GM21737 (cell line): ENCODE measurements at regions not wholly inside any gene's neighbourhood (a gene's known extent, or its start where the extent isn't known, plus 50 kb on each side); places are given as distances from the start of the nearest gene placed in this dataset.

Experiments used
- ATAC-seq: cut with Tn5 transposase; IDR thresholded peaks from one replicate; pipeline ENCODE4 v1.9.1; 2021; ENCODE audit warnings: mild to moderate bottlenecking, moderate library complexity; ENCODE audit not compliant: unreplicated experiment

DNA sequence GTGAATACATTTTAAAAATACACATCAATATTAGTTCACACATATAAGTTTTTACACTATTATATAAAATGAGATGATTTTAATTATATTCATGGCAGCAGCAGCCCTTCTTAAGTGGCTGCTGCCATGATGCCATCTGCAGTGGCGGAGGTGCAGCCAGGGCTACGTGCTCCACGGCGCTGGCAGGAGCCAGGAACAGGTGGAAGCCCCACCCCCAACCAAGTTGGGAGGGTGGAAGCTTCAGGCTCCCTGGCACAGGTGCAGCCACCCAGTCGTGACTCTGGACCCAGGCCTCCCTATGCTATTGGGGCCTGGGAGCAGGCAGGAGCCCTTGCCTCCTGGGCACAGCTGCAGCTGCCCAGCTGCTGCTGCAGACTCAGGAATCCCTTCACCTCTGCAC lies 646.9 kb upstream of the PCDH9 start:
- ATAC-seq: no peak

DNA sequence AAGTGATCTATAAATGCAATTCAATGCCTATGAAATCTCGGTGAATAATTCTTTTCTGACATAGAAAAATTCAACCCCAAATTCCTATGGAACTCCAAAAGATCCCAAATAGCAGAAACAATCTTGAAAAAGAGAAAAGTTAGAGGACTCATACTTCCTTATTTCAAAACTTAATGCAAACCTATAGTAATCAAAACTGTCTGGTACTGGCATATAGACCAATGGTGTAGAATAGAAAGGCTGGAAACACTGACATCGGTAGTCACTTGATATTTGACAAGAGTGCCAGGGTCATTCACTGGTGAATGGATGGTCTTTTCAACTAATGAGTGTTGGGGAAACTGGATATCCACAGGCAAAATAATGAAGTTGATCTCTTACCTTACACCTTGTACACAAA lies 637.1 kb upstream of the PCDH9 start:
- ATAC-seq: no peak

- no peak for ATAC-seq
Observed at GRCh38 chr13:67860315-67860714, 630.2 kb upstream of the PCDH9 start.

GRCh38 chr13:67859904-67860303 lies 629.8 kb upstream of the PCDH9 start:
- no peak for ATAC-seq

DNA sequence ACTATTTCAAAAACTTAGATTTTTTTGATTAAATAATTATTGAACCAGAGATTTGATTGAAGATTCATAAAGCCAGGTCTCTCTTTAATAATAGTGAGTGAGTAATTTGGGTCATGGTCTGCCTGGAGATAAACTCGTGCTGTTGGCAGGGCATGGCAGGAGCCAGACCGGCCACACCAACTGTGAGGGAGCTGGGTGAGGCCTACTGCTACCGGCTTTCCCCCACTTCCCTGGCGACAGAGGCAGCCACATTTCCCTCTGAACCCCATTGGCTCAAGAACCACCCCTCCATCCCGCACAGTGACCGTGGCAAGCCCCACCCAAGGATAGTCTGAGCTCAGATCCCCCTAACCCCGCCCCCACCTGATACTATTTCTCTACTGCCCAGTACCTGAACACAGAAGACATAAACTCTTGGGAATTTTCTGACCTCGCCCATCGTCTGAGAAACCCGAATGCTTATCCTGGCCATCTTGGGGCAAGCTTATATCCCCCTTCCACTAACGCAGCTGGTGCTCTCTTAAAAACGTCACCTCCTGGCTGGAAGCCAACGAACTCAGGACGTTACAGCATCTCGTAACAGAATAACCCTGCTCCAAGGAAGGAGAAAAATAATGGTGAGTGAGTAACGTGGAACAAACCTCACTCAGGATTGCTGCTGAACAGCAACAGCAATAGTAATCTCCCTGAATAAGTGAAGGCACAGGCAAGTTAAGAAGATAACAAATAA lies 627.6 kb upstream of the PCDH9 start:
- no peak for ATAC-seq

DNA sequence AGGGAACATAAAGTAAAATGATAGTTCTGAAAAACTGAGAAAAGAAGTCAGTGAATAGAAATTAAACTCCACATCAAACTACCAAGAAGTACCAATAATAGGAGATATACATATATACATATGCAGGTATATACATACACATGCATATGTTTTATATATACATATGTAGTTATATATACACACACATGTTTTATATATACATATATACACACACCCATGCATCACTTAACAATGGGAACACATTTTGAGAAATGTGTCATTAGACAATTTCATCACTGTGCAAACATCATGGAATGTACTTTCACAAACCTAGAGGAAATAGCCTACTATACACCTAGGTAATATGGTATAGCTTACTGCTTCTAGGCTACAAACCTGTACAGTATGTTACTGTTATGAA lies 626.8 kb upstream of the PCDH9 start:
- ATAC-seq: no peak

- ATAC-seq: no peak
Observed at GRCh38 chr13:67855741-67856238, 625.7 kb upstream of the PCDH9 start.

GRCh38 chr13:67854990-67855389 lies 624.9 kb upstream of the PCDH9 start:
- no peak for ATAC-seq

DNA sequence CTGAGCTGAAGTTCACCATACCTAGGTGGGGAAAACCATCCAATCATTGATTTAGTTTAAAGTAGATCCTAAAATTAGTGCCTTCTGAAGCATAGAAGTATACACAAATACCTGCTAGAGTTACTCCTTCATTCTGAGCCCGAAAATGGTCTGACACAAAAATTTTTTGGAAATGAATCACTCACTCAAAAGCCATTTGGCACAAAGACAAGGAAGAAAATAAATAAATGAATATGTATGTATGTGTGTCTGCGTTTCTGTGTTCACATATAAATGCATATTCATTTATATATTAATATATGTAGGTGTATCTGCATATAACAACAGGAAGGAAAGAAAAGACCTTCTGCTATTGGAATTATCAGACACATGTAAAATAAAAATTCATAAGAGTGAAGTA lies 614.4 kb upstream of the PCDH9 start:
- ATAC-seq: no peak

- ATAC-seq: no peak
Observed at GRCh38 chr13:67841071-67841470, 610.9 kb upstream of the PCDH9 start.

GRCh38 chr13:67833564-67833963 lies 603.4 kb upstream of the PCDH9 start:
- no peak for ATAC-seq

DNA sequence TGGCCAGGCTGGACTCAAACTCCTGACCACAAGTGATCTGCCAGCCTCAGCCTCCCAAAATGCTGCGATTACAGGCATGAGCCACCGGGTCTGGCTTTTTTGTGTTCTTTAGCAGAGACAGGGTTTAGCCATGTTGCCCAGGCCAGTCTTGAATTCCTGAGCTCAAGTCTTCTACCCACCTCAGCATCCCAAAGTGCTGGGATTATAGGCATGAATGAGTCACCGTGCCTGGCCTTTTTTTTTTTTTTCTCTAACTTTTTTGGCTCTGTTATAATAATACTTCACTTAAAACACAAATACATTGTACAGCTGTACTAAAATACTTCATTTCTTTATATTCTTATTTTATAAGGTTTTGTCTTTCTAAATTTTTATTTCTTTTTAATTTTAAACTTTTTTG lies 599.5 kb upstream of the PCDH9 start:
- no peak for ATAC-seq

- ATAC-seq: no peak
Observed at GRCh38 chr13:67827992-67828391, 597.9 kb upstream of the PCDH9 start.

GRCh38 chr13:67821606-67822005 lies 591.5 kb upstream of the PCDH9 start:
- ATAC-seq: no peak

- ATAC-seq: no peak
Observed at GRCh38 chr13:67806796-67807195, 576.7 kb upstream of the PCDH9 start.

DNA sequence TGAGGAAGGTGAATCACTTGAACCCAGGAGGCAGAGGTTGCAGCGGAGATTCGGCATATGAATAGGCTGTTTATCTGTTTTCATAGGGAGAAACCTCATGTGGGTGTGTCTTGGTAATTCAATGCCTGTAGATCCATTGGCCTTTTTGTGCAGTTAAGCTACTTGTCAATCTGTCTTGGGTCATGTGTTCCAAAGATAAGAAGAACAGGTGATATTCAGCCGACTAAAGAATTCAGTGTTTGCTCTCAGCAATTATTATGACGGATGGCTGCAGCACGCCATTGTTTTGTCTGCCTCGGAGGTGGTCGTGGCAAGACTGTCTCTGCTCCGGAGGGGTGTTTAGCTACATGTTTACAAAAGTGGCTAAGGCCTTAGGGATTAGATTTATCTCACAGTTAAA lies 573.0 kb upstream of the PCDH9 start:
- ATAC-seq: no peak

- ATAC-seq: no peak
Observed at GRCh38 chr13:67792151-67792676, 562.1 kb upstream of the PCDH9 start.

DNA sequence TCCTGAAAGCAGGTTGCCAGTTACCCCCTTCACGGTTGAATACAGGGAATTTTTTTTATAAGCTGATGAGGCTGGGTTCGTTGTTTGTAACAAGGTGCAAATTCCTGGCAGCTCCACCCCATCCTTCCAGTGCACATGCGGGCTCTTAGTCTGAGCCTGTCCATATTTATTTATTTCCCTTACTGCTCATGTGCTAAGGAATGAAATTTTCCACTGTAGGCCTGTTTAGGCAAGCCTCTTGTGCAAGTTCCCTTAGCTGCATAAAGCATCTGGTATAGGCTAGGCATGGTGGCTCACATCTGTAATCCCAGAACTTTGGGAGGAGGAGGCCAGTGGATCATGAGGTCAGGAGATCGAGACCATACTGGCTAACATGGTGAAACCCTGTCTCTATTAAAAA lies 560.9 kb upstream of the PCDH9 start:
- ATAC-seq: no peak

GRCh38 chr13:67776151-67776550 lies 546.0 kb upstream of the PCDH9 start:
- ATAC-seq: no peak

DNA sequence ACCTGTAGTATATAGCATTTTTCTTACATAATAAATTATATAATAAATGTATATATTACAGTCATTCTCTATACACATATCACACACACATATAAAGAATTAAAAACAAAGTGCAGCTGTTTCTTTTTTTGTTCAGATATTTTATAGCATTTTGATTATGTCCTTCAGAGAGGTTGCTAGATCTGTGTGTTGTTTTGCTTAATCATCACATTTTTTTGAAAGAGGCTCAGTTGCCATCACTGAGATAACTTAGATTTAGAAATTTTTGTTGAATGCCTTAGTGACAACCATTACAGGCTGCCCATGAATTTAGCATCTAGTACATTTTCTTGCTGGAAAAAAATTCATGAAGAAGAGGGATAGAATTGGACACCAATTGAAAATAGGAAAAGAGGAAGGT lies 545.2 kb upstream of the PCDH9 start:
- ATAC-seq: no peak

GRCh38 chr13:67772807-67773453 lies 542.8 kb upstream of the PCDH9 start:
- no peak for ATAC-seq

GRCh38 chr13:67771106-67771505 lies 541.0 kb upstream of the PCDH9 start:
- no peak for ATAC-seq
